Neural cell (in vitro differentiated cells): ENCODE measurements at regions not wholly inside any gene's neighbourhood (a gene's known extent, or its start where the extent isn't known, plus 50 kb on each side); places are given as distances from the start of the nearest gene placed in this dataset.
A peak's percentile ranks its signal among the peaks of the same experiment; 100 is the strongest.

Experiments
- H2AFZ ChIP-seq: fragments of 200-600, 300-800 bp; sonication (generic), shearing (Covaris generic); 2 replicates; pipeline ENCODE4 v1.6.0; 2014; ENCODE audit warnings: low read depth, mild to moderate bottlenecking, antibody characterized with exemption, low read length, moderate library complexity
- H3F3A ChIP-seq: fragments of 200-600 bp; shearing (Covaris generic); 2 replicates; pipeline ENCODE4 v1.6.1; 2016; ENCODE audit warnings: mild to moderate bottlenecking, moderate library complexity, mixed read lengths, antibody characterized with exemption, low read length; ENCODE audit not compliant: insufficient read depth, poor library complexity, severe bottlenecking
- H3K27ac ChIP-seq: fragments of 200-600, 300-800 bp; sonication (generic), shearing (Covaris generic); 2 replicates; pipeline ENCODE4 v1.5.1; 2014; ENCODE audit warnings: mild to moderate bottlenecking, low read length, moderate library complexity
- H3K27me3 ChIP-seq: fragments of 300-800, 200-600 bp; sonication (generic), shearing (Covaris generic); 2 replicates; pipeline ENCODE4 v1.6.0; 2014; ENCODE audit warnings: mild to moderate bottlenecking, low read depth, low read length, moderate library complexity; ENCODE audit not compliant: insufficient read depth
- H3K36me3 ChIP-seq: fragments of 300-800, 200-600 bp; sonication (generic), shearing (Covaris generic); 2 replicates; pipeline ENCODE4 v1.5.1; 2014; ENCODE audit warnings: mild to moderate bottlenecking, antibody characterized with exemption, low read length, moderate library complexity; ENCODE audit not compliant: insufficient read depth
- H3K4me2 ChIP-seq: fragments of 300-800, 200-600 bp; sonication (generic), shearing (Covaris generic); 2 replicates; pipeline ENCODE4 v1.6.0; 2014; ENCODE audit warnings: mild to moderate bottlenecking, low read length
- H3K4me3 ChIP-seq: fragments of 300-800, 200-600 bp; sonication (generic), shearing (Covaris generic); 2 replicates; pipeline ENCODE4 v1.5.1; 2014; ENCODE audit warnings: mild to moderate bottlenecking, low read length, moderate library complexity
- H3K79me2 ChIP-seq: fragments of 200-600 bp; shearing (Covaris generic); replicated peaks from 2 replicates; pipeline ENCODE4 v1.6.0; 2014; ENCODE audit warnings: mild to moderate bottlenecking, low read length, moderate library complexity; ENCODE audit not compliant: insufficient read depth
- H3K9ac ChIP-seq: fragments of 300-800, 200-600 bp; sonication (generic), shearing (Covaris generic); 2 replicates; pipeline ENCODE4 v1.6.1; 2016; ENCODE audit warnings: mild to moderate bottlenecking, low read length, mixed read lengths
- H3K9me2 ChIP-seq: fragments of 200-600 bp; shearing (Covaris generic); 2 replicates; pipeline ENCODE4 v1.6.1; 2016; ENCODE audit warnings: mild to moderate bottlenecking, low read length, mixed read lengths; ENCODE audit not compliant: insufficient read depth
- H3K9me3 ChIP-seq: fragments of 200-600, 300-800 bp; sonication (generic), shearing (Covaris generic); 2 replicates; pipeline ENCODE4 v1.6.1; 2016; ENCODE audit warnings: mild to moderate bottlenecking, mixed run types, low read length, moderate library complexity, mixed read lengths
- H4K20me1 ChIP-seq: fragments of 200-600 bp; shearing (Covaris generic); 2 replicates; pipeline ENCODE4 v1.6.1; 2016; ENCODE audit warnings: mild to moderate bottlenecking, mixed run types; ENCODE audit not compliant: insufficient read depth
- EP300 ChIP-seq: fragments of 450-650 bp; conservative IDR thresholded peaks from 2 replicates; pipeline ENCODE4 v1.6.1; 2014; ENCODE audit warnings: antibody characterized with exemption, mild to moderate bottlenecking, moderate library complexity; ENCODE audit not compliant: poor library complexity, severe bottlenecking
- EZH2 ChIP-seq: fragments of 200-600, 300-800 bp; shearing (Covaris generic), sonication (generic); IDR thresholded peaks from 2 replicates; pipeline ENCODE4 v1.6.1; 2014; ENCODE audit warnings: antibody characterized with exemption, low read length, borderline replicate concordance, mild to moderate bottlenecking; ENCODE audit not compliant: insufficient read depth, poor library complexity, severe bottlenecking
- MXI1 ChIP-seq: fragments of 450-650 bp; conservative IDR thresholded peaks from 2 replicates; pipeline ENCODE4 v1.6.1; 2014; ENCODE audit warnings: antibody characterized with exemption, mild to moderate bottlenecking; ENCODE audit not compliant: poor library complexity, severe bottlenecking
- POLR2AphosphoS5 ChIP-seq: IDR thresholded peaks from 2 replicates; pipeline ENCODE4 v1.6.1; 2012
- RAD21 ChIP-seq: fragments of 450-650 bp; conservative IDR thresholded peaks from 2 replicates; pipeline ENCODE4 v1.6.1; 2014; ENCODE audit warnings: antibody characterized with exemption, mild to moderate bottlenecking, moderate library complexity
- SMC3 ChIP-seq: fragments of 450-650 bp; conservative IDR thresholded peaks from 2 replicates; pipeline ENCODE4 v1.6.1; 2014; ENCODE audit warnings: antibody characterized with exemption, mild to moderate bottlenecking, moderate library complexity; ENCODE audit not compliant: poor library complexity
- TAF1 ChIP-seq: IDR thresholded peaks from 2 replicates; pipeline ENCODE4 v1.6.1; 2012; ENCODE audit warnings: low read depth
- TF ChIP-seq, protein P1 (sequence below): IDR thresholded peaks from 2 replicates; pipeline ENCODE4 v1.6.1; 2012; ENCODE audit warnings: borderline replicate concordance
- TF ChIP-seq, protein P2 (sequence below): fragments of 450-650 bp; IDR thresholded peaks from 2 replicates; pipeline ENCODE4 v1.5.1; 2014; ENCODE audit warnings: antibody characterized with exemption, mild to moderate bottlenecking, moderate library complexity; ENCODE audit not compliant: poor library complexity, severe bottlenecking

DNA sequence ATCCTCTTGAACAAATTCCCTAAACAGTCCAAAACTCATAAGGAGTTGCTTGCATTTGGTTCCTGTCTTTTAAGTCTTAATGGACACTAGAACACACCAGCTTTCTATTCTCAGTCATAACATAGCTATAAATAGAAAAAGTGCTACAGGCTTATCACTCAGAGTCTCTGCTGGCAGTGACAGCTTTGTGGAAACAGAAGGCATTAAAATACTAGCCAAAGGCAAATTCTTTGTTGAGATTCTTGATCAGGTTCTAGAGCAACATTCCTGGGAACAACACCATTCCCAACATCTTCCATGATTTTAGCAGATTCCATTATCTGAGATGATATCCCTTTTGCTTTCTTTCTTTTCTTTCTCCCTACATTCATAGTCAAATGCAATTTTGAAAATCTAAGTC is 207.7 kb upstream of the PLEKHG7 start:
- Histone ChIP-seq H3K27ac (no peak overlapping the region), H4K20me1 (no peaks in the 10 kb centered on the region), H3K9ac (no peak overlapping the region), H3K9me3 (no peaks in the 10 kb centered on the region), H3K79me2 (no peaks in the 10 kb centered on the region), H3K36me3 (no peaks in the 10 kb centered on the region), H3K27me3 (no peaks in the 10 kb centered on the region), H3F3A (no peaks in the 10 kb centered on the region), H3K4me3 (no peak overlapping the region), H3K4me2 (no peak overlapping the region), H2AFZ (no peak overlapping the region), H3K9me2 (no peaks in the 10 kb centered on the region)
- TF ChIP-seq MXI1 (no peak), EP300 (peak; percentile 17), SMC3 (no peak), POLR2AphosphoS5 (no peak)
- TF ChIP-seq, protein P1, sequence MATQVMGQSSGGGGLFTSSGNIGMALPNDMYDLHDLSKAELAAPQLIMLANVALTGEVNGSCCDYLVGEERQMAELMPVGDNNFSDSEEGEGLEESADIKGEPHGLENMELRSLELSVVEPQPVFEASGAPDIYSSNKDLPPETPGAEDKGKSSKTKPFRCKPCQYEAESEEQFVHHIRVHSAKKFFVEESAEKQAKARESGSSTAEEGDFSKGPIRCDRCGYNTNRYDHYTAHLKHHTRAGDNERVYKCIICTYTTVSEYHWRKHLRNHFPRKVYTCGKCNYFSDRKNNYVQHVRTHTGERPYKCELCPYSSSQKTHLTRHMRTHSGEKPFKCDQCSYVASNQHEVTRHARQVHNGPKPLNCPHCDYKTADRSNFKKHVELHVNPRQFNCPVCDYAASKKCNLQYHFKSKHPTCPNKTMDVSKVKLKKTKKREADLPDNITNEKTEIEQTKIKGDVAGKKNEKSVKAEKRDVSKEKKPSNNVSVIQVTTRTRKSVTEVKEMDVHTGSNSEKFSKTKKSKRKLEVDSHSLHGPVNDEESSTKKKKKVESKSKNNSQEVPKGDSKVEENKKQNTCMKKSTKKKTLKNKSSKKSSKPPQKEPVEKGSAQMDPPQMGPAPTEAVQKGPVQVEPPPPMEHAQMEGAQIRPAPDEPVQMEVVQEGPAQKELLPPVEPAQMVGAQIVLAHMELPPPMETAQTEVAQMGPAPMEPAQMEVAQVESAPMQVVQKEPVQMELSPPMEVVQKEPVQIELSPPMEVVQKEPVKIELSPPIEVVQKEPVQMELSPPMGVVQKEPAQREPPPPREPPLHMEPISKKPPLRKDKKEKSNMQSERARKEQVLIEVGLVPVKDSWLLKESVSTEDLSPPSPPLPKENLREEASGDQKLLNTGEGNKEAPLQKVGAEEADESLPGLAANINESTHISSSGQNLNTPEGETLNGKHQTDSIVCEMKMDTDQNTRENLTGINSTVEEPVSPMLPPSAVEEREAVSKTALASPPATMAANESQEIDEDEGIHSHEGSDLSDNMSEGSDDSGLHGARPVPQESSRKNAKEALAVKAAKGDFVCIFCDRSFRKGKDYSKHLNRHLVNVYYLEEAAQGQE = peak; percentile 80

DNA sequence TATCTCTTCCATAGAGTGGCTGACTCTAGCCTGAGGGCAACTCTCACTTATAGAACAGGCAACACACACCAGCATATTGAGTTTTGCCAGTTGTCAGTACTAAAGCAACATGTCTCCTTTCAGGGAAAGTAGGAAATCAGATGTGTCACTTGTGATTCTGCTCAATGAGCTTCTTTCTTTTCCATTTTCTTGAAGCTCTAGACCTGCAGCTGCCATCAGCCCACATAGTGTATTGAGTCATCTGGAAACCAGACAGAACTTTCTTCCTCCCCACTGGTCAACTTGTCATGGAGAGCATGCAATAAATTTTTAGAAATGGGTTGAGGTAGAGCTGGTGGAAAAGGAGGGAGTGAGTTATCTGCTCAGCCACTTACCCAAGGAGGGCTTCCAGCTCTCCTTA is 209.0 kb upstream of the PLEKHG7 start:
- H3K27me3 ChIP-seq = no peaks in the 10 kb centered on the region
- TF ChIP-seq, protein P1 = no peak
- TF ChIP-seq TAF1 = no peak
- TF ChIP-seq POLR2AphosphoS5 = no peak
- no peak for TF ChIP-seq RAD21
- no peak for TF ChIP-seq MXI1
- TF ChIP-seq, protein P2, sequence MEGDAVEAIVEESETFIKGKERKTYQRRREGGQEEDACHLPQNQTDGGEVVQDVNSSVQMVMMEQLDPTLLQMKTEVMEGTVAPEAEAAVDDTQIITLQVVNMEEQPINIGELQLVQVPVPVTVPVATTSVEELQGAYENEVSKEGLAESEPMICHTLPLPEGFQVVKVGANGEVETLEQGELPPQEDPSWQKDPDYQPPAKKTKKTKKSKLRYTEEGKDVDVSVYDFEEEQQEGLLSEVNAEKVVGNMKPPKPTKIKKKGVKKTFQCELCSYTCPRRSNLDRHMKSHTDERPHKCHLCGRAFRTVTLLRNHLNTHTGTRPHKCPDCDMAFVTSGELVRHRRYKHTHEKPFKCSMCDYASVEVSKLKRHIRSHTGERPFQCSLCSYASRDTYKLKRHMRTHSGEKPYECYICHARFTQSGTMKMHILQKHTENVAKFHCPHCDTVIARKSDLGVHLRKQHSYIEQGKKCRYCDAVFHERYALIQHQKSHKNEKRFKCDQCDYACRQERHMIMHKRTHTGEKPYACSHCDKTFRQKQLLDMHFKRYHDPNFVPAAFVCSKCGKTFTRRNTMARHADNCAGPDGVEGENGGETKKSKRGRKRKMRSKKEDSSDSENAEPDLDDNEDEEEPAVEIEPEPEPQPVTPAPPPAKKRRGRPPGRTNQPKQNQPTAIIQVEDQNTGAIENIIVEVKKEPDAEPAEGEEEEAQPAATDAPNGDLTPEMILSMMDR = no peak
- no peak for TF ChIP-seq EZH2
- no peak for TF ChIP-seq SMC3
- no peak for TF ChIP-seq EP300

More for the DNA sequence above, 209.0 kb upstream of the PLEKHG7 start:
- Histone ChIP-seq H3K9me3 (no peaks in the 10 kb centered on the region), H2AFZ (no peak overlapping the region), H3F3A (no peaks in the 10 kb centered on the region), H3K4me3 (no peak overlapping the region), H3K9ac (no peak overlapping the region), H3K27ac (no peak overlapping the region), H3K9me2 (no peaks in the 10 kb centered on the region), H3K4me2 (no peak overlapping the region), H3K36me3 (no peaks in the 10 kb centered on the region), H3K79me2 (no peaks in the 10 kb centered on the region), H4K20me1 (no peaks in the 10 kb centered on the region)
